Sigmoid colon (tissue), 6 donors: ENCODE measurements at regions not wholly inside any gene's neighbourhood (a gene's known extent, or its start where the extent isn't known, plus 50 kb on each side); places are given as distances from the start of the nearest gene placed in this dataset.

Experiments
- DNase-seq: peaks from one replicate; pipeline ENCODE4 v3.0.0-alpha.2; 2019
- H3K27ac ChIP-seq, 4 donors: fragments of 200-600 bp; sonication (generic); one replicate each; pipeline ENCODE4 v1.5.1; 2016 to 2019; ENCODE audit warnings: mild to moderate bottlenecking in 1 of 4
- H3K27me3 ChIP-seq, 3 donors: fragments of 200-600 bp; sonication (generic); one replicate each; pipeline ENCODE4 v1.5.1; 2019; ENCODE audit warnings: mild to moderate bottlenecking in 1 of 3
- H3K36me3 ChIP-seq, 4 donors: fragments of 200-600 bp; sonication (generic); one replicate each; pipeline ENCODE4 v1.5.1; 2016 to 2019
- H3K4me1 ChIP-seq, 4 donors: fragments of 200-600 bp; sonication (generic); one replicate each; pipeline ENCODE4 v1.5.1; 2017 to 2019
- H3K4me3 ChIP-seq, 4 donors: fragments of 200-600 bp; sonication (generic); one replicate each; pipeline ENCODE4 v1.5.1; 2017 to 2019; ENCODE audit warnings: mild to moderate bottlenecking in 2 of 4, moderate library complexity in 1 of 4
- H3K9me3 ChIP-seq, 4 donors: fragments of 200-600 bp in 3 of 4; sonication (generic) in 3 of 4; one replicate each; pipeline versions ENCODE4 v1.5.1 to v1.6.1; 2013 to 2019
- EP300 ChIP-seq, 4 donors: sonication (generic); formaldehyde crosslinking; IDR thresholded peaks; one replicate each; pipeline ENCODE4 v1.6.1; 2017; ENCODE audit warnings: antibody characterized with exemption in 4 of 4
- POLR2A ChIP-seq, 2 donors: fragments of 450-650 bp; IDR thresholded peaks; one replicate each; pipeline ENCODE4 v1.6.1; 2016; ENCODE audit warnings: antibody characterized with exemption in 2 of 2, mild to moderate bottlenecking in 2 of 2, moderate library complexity in 2 of 2
- POLR2AphosphoS5 ChIP-seq, 4 donors: sonication (generic); formaldehyde crosslinking; IDR thresholded peaks; one replicate each; pipeline ENCODE4 v1.6.1; 2017; ENCODE audit warnings: antibody characterized with exemption in 4 of 4
- WGBS, 2 donors: extraction: QIAGEN DNeasy Blood & Tissue Kit; methylation state at CpG; one replicate each; pipeline ENCODE4 v1.1.7; 2013; 5-methylcytosine and 5-hydroxymethylcytosine counted together
- intact Hi-C: fragments of 100-400 bp; cut with DNase I; formaldehyde crosslinking; loops from one replicate; pipeline ENCODE4 v1.15.1; 2023
- TF ChIP-seq, protein P1 (sequence below), 4 experiments: fragments of 450-650 bp in 3 of 4; fragments of 200-600 bp in 1 of 4; IDR thresholded peaks; one replicate each; pipeline ENCODE4 v1.5.1; 2016 to 2019; ENCODE audit warnings: antibody characterized with exemption in 4 of 4, mild to moderate bottlenecking in 3 of 4, moderate library complexity in 2 of 4
- donor health status: healthy with polysubstance abuse.
- donor health status: healthy.

DNA sequence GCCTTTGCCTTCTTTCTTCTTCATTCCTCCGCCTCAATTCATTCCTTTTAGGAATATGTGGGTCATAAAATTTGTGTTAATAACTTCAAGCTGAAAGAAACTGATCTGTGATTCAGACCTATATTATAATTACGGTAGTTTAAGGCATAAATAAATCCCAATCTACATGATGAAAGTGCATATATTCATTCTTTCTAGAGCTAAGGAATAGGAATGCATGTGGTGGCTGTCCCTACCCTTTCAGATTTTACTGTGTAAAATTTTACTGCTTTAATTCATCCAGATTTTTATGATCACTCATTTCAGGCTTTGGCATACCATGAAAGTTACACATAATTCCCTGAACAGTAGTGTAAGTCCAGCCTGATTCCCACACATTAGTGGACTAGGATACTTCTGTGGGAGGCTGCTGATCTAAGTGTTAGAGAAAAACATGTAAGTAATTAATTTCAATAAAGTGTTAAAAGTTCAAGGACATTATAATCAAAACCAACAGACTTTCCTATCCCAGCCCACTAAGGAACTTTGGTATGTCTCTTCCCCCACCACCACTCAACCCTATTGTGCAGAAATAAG is 83.1 kb downstream of the HINT1 start:
- TF ChIP-seq, protein P1, sequence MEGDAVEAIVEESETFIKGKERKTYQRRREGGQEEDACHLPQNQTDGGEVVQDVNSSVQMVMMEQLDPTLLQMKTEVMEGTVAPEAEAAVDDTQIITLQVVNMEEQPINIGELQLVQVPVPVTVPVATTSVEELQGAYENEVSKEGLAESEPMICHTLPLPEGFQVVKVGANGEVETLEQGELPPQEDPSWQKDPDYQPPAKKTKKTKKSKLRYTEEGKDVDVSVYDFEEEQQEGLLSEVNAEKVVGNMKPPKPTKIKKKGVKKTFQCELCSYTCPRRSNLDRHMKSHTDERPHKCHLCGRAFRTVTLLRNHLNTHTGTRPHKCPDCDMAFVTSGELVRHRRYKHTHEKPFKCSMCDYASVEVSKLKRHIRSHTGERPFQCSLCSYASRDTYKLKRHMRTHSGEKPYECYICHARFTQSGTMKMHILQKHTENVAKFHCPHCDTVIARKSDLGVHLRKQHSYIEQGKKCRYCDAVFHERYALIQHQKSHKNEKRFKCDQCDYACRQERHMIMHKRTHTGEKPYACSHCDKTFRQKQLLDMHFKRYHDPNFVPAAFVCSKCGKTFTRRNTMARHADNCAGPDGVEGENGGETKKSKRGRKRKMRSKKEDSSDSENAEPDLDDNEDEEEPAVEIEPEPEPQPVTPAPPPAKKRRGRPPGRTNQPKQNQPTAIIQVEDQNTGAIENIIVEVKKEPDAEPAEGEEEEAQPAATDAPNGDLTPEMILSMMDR (IDR thresholded peaks at IDR 0.05) = no peak
- TF ChIP-seq POLR2AphosphoS5 (IDR thresholded peaks at IDR 0.05) = no peak
- TF ChIP-seq POLR2A (IDR thresholded peaks at IDR 0.05) = no peak
- TF ChIP-seq EP300 (IDR thresholded peaks at IDR 0.05) = no peak
- no peak overlapping the region for H3K27ac ChIP-seq
- intact Hi-C loops = no loop called here
- no peaks in the 10 kb centered on the region for H3K9me3 ChIP-seq
- H3K36me3 ChIP-seq = no peaks in the 10 kb centered on the region
- no peak for DNase-seq
- H3K4me3 ChIP-seq = no peak overlapping the region
- H3K27me3 ChIP-seq = no peaks in the 10 kb centered on the region
- WGBS, 2 donors = 34 to 78% methylated on average over 2 of the region's 2 CpGs
- no peaks in the 10 kb centered on the region for H3K4me1 ChIP-seq

DNA sequence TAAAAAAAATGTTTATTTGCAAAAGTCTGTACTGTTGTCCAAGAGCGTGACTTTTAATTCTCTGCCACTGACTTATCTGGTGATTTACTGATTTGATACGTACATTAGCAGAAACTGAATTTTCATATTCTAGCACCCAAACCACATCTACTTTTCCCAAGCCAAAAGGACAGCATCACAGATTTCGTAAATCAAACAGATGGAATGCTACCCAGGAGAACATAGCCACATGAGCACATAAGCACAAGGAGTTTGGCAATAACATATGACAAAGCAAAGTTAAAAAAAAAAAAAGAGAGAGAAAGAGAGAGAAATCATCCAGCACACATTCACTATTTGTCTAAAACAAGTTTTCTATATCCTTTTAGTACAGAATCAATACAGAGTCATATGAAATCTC is 83.7 kb downstream of the HINT1 start:
- WGBS, 2 donors = 93% methylated on average over 3 of the region's 3 CpGs
- Histone ChIP-seq H3K27me3 (no peaks in the 10 kb centered on the region), H3K9me3 (no peaks in the 10 kb centered on the region), H3K27ac (no peak overlapping the region), H3K4me1 (no peaks in the 10 kb centered on the region), H3K4me3 (no peak overlapping the region), H3K36me3 (no peaks in the 10 kb centered on the region)
- intact Hi-C loops = no loop called here
- no peak for DNase-seq
- TF ChIP-seq EP300 (IDR thresholded peaks at IDR 0.05) (no peak), POLR2A (IDR thresholded peaks at IDR 0.05) (no peak), POLR2AphosphoS5 (IDR thresholded peaks at IDR 0.05) (no peak)
- TF ChIP-seq, protein P1 (IDR thresholded peaks at IDR 0.05) = no peak

DNA sequence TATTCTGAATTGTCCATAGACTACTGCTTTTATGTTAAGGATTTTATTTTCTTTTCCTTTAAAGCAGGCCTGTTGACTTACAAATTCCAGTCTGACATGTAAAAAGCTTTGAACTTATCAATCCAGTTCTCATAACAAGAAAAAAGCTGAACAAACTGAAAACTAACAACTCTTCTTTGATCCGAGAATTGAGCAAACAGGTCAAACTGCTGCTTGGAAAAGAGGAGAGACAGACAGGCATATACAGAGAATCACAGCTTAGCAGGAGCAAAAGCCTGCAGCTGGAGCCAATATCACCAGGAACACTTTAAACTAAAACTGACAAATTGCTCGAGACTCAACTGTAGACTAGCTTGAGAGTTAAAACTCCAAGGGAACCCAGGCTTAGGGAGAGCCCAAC is 85.8 kb downstream of the HINT1 start:
- Histone ChIP-seq H3K4me3 (no peak overlapping the region), H3K9me3 (no peaks in the 10 kb centered on the region), H3K36me3 (no peaks in the 10 kb centered on the region), H3K4me1 (no peaks in the 10 kb centered on the region), H3K27me3 (no peaks in the 10 kb centered on the region), H3K27ac (no peak overlapping the region)
- WGBS, 2 donors = 31 to 65% methylated on average over 2 of the region's 2 CpGs
- intact Hi-C loops = no loop called here
- TF ChIP-seq EP300 (IDR thresholded peaks at IDR 0.05) (no peak), POLR2AphosphoS5 (IDR thresholded peaks at IDR 0.05) (no peak), POLR2A (IDR thresholded peaks at IDR 0.05) (no peak)
- DNase-seq = no peak

- Histone ChIP-seq H3K36me3 (no peaks in the 10 kb centered on the region), H3K4me3 (no peak overlapping the region), H3K4me1 (peaks cover 0 to 10% (median 5%) of the 10 kb centered on the region in 4 donors), H3K27ac (no peak overlapping the region), H3K27me3 (no peaks in the 10 kb centered on the region), H3K9me3 (peaks cover 0 to 4% (median 0%) of the 10 kb centered on the region in 4 donors)
- TF ChIP-seq, protein P1 (IDR thresholded peaks at IDR 0.05) = no peak
- TF ChIP-seq EP300 (IDR thresholded peaks at IDR 0.05) = no peak
- no peak for TF ChIP-seq POLR2AphosphoS5 (IDR thresholded peaks at IDR 0.05)
- no peak for TF ChIP-seq POLR2A (IDR thresholded peaks at IDR 0.05)
- DNase-seq = no peak
- intact Hi-C loops = no loop called here
- 26 to 28% methylated on average over 2 of the region's 2 CpGs for WGBS, 2 donors
Measured at GRCh38 chr5:131068893-131069643, 96.0 kb downstream of the HINT1 start.

- 83 to 88% methylated on average over 3 of the region's 3 CpGs for WGBS, 2 donors
- intact Hi-C loops = no loop called here
Measured at GRCh38 chr5:131068076-131068475, 97.0 kb downstream of the HINT1 start.

More at GRCh38 chr5:131068076-131068475, 97.0 kb downstream of the HINT1 start:
- Histone ChIP-seq H3K27ac (no peak overlapping the region), H3K4me1 (peaks cover 0 to 10% (median 5%) of the 10 kb centered on the region in 4 donors), H3K27me3 (no peaks in the 10 kb centered on the region), H3K4me3 (no peak overlapping the region), H3K9me3 (peaks cover 0 to 4% (median 0%) of the 10 kb centered on the region in 4 donors), H3K36me3 (no peaks in the 10 kb centered on the region)
- DNase-seq = no peak
- no peak for TF ChIP-seq EP300 (IDR thresholded peaks at IDR 0.05)
- TF ChIP-seq, protein P1 (IDR thresholded peaks at IDR 0.05) = no peak
